ENCODE measurements at regions not wholly inside any gene's neighbourhood (a gene's known extent, or its start where the extent isn't known, plus 50 kb on each side); places are given as distances from the start of the nearest gene placed in this dataset.

DNA sequence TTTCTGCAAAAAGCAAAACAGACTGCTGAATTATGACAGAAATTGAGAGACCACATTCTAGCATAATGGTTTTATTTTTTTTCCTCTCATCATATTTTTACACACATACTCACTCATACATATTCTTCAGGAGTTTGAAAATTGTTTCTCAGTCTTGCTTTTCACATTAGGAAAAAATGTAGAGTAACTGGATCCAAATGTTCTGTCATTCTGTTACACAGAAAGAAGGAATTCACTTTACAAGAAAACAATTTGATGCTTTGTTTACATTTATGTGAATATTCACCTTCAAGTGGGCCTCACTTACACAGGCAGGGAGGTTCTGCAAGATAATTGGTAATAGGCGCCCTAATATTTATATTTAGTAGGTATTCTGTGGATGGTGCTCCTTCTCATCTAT lies 82.0 kb downstream of the ARL4A start:
- no peak for ATAC-seq
- TF ChIP-seq, protein P1, sequence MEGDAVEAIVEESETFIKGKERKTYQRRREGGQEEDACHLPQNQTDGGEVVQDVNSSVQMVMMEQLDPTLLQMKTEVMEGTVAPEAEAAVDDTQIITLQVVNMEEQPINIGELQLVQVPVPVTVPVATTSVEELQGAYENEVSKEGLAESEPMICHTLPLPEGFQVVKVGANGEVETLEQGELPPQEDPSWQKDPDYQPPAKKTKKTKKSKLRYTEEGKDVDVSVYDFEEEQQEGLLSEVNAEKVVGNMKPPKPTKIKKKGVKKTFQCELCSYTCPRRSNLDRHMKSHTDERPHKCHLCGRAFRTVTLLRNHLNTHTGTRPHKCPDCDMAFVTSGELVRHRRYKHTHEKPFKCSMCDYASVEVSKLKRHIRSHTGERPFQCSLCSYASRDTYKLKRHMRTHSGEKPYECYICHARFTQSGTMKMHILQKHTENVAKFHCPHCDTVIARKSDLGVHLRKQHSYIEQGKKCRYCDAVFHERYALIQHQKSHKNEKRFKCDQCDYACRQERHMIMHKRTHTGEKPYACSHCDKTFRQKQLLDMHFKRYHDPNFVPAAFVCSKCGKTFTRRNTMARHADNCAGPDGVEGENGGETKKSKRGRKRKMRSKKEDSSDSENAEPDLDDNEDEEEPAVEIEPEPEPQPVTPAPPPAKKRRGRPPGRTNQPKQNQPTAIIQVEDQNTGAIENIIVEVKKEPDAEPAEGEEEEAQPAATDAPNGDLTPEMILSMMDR (IDR thresholded peaks at IDR 0.05), result no peak
- H3K27me3 ChIP-seq, result no peaks in the 10 kb centered on the region
- no peak for DNase-seq
- no peak overlapping the region for H3K27ac ChIP-seq
- H3K36me3 ChIP-seq, result no peaks in the 10 kb centered on the region
- H3K4me3 ChIP-seq, result no peak overlapping the region
- peaks cover 0 to 19% (median 5%) of the 10 kb centered on the region in 11 donors for H3K9me3 ChIP-seq
- WGBS, 2 donors, result 87 to 98% methylated on average over 1 of the region's 1 CpG
- intact Hi-C loops (cut with DNase I), result no loop called here
- peaks cover 0 to 29% (median 23%) of the 10 kb centered on the region in 9 donors for H3K4me1 ChIP-seq

- intact Hi-C loops (cut with DNase I), result loop anchor here in 1 of 10 donors (10.0 kb wide), 1 partner anchor 86 kb away; the partner anchor contains the start of gene ARL4A
- WGBS, 2 donors, result 22 to 27% methylated on average over 3 of the region's 3 CpGs
- TF ChIP-seq, protein P1 (IDR thresholded peaks at IDR 0.05), result no peak
- H3K4me1 ChIP-seq, result peaks cover 0 to 28% (median 22%) of the 10 kb centered on the region in 9 donors
- no peak overlapping the region for H3K4me3 ChIP-seq
- ATAC-seq (peak in 5 of 8 donors; percentile 38 to 64 (median 62)), DNase-seq (peak in 1 of 2 donors; percentile 19)
- no peaks in the 10 kb centered on the region for H3K36me3 ChIP-seq
- peaks cover 0 to 19% (median 5%) of the 10 kb centered on the region in 11 donors for H3K9me3 ChIP-seq
- no peaks in the 10 kb centered on the region for H3K27me3 ChIP-seq
- peak overlapping the region in 3 of 10 donors; percentile 2 to 76 (median 53) for H3K27ac ChIP-seq
Observed at GRCh38 chr7:12770227-12770975, 83.0 kb downstream of the ARL4A start.

- DNase-seq (peak; percentile 12 to 44), ATAC-seq (peak; percentile 77 to 94 (median 88))
- intact Hi-C loops (cut with DNase I), result loop anchor here in 1 of 10 donors (10.0 kb wide), 1 partner anchor 87 kb away; the partner anchor contains the start of gene ARL4A
- Histone ChIP-seq H3K27ac (peak overlapping the region in 9 of 10 donors; percentile 2 to 76 (median 47)), H3K4me1 (peaks cover 0 to 28% (median 22%) of the 10 kb centered on the region in 9 donors), H3K9me3 (peaks cover 0 to 19% (median 5%) of the 10 kb centered on the region in 11 donors), H3K27me3 (no peaks in the 10 kb centered on the region), H3K4me3 (peak overlapping the region in 5 of 10 donors; percentile 7 to 27 (median 14)), H3K36me3 (no peaks in the 10 kb centered on the region)
- WGBS, 2 donors, result 3 to 6% methylated on average over 7 of the region's 7 CpGs
- TF ChIP-seq, protein P1 (IDR thresholded peaks at IDR 0.05), result no peak
Observed at GRCh38 chr7:12771378-12771877, 84.0 kb downstream of the ARL4A start.

GRCh38 chr7:12772768-12773167 lies 85.3 kb downstream of the ARL4A start:
- DNase-seq (no peak), ATAC-seq (no peak)
- Histone ChIP-seq H3K4me3 (no peak overlapping the region), H3K27me3 (no peaks in the 10 kb centered on the region), H3K9me3 (peaks cover 0 to 19% (median 5%) of the 10 kb centered on the region in 11 donors), H3K36me3 (no peaks in the 10 kb centered on the region), H3K4me1 (peaks cover 0 to 28% (median 22%) of the 10 kb centered on the region in 9 donors), H3K27ac (no peak overlapping the region)
- intact Hi-C loops (cut with DNase I), result loop anchor here in 1 of 10 donors (10.0 kb wide), 1 partner anchor 88 kb away; the partner anchor contains the start of gene ARL4A
- WGBS, 2 donors, result 96 to 98% methylated on average over 4 of the region's 4 CpGs
- TF ChIP-seq, protein P1 (IDR thresholded peaks at IDR 0.05), result no peak

All from heart right ventricle (tissue), 16 donors.